Neutrophil (primary cell): ENCODE measurements at regions not wholly inside any gene's neighbourhood (a gene's known extent, or its start where the extent isn't known, plus 50 kb on each side); places are given as distances from the start of the nearest gene placed in this dataset.

Experiments
- H3K27ac ChIP-seq: fragments of 200-600 bp; sonication (generic); 2 replicates; pipeline ENCODE4 v1.5.1; 2016; ENCODE audit warnings: mild to moderate bottlenecking, moderate library complexity
- H3K27me3 ChIP-seq: fragments of 200-600 bp; sonication (generic); 2 replicates; pipeline ENCODE4 v1.6.0; 2016; ENCODE audit warnings: mild to moderate bottlenecking
- H3K36me3 ChIP-seq: fragments of 200-600 bp; sonication (generic); 2 replicates; pipeline ENCODE4 v1.5.1; 2017
- H3K4me1 ChIP-seq, 2 experiments: fragments of 200-600 bp in 1 of 2; sonication (generic) in 1 of 2; 1 replicate in 1 of 2; 2 replicates in 1 of 2; pipeline versions ENCODE4 v1.5.1 to v1.6.1; 2013 to 2016; ENCODE audit warnings: low read depth in 1 of 2, low read length in 1 of 2, mild to moderate bottlenecking in 1 of 2, moderate library complexity in 1 of 2; ENCODE audit not compliant: control insufficient read depth in 1 of 2, insufficient read depth in 1 of 2
- H3K4me3 ChIP-seq, 2 experiments: fragments of 200-600 bp in 1 of 2; sonication (generic) in 1 of 2; 1 replicate in 1 of 2; 2 replicates in 1 of 2; pipeline ENCODE4 v1.5.1; 2013 to 2016; ENCODE audit warnings: low read depth in 1 of 2, low read length in 1 of 2, mild to moderate bottlenecking in 1 of 2, moderate library complexity in 1 of 2
- H3K9me3 ChIP-seq: fragments of 200-600 bp; sonication (generic); 2 replicates; pipeline ENCODE4 v1.5.1; 2016
- TF ChIP-seq, protein P1 (sequence below): fragments of 200-600 bp; sonication (generic); IDR thresholded peaks from 2 replicates; pipeline ENCODE4 v1.5.1; 2016; ENCODE audit warnings: antibody characterized with exemption

DNA sequence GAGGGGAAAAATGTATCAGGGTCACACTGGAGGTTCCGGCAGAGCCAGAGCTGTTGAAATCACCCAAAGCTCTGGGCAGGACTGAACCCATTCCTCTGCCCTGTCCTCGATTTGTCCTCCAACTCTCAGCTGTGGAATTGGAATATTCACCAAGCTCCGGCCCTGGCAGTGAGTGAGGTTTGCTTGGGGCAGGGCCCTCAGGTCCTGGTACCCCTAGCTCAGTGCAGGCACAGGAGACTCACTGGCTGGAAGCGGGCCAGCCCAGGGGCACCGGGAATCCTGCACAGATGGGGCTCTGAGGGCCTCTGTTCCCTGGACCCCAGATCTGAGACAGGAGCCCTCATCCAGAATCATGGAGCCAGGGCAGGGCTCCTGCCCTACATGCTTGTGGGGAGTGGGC, 1322.3 kb downstream of the UQCRFS1 start:
- TF ChIP-seq, protein P1, sequence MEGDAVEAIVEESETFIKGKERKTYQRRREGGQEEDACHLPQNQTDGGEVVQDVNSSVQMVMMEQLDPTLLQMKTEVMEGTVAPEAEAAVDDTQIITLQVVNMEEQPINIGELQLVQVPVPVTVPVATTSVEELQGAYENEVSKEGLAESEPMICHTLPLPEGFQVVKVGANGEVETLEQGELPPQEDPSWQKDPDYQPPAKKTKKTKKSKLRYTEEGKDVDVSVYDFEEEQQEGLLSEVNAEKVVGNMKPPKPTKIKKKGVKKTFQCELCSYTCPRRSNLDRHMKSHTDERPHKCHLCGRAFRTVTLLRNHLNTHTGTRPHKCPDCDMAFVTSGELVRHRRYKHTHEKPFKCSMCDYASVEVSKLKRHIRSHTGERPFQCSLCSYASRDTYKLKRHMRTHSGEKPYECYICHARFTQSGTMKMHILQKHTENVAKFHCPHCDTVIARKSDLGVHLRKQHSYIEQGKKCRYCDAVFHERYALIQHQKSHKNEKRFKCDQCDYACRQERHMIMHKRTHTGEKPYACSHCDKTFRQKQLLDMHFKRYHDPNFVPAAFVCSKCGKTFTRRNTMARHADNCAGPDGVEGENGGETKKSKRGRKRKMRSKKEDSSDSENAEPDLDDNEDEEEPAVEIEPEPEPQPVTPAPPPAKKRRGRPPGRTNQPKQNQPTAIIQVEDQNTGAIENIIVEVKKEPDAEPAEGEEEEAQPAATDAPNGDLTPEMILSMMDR: no peak
- Histone ChIP-seq H3K4me3 (no peak overlapping the region), H3K27ac (no peak overlapping the region), H3K9me3 (no peaks in the 10 kb centered on the region), H3K27me3 (no peaks in the 10 kb centered on the region), H3K4me1 (no peaks in the 10 kb centered on the region), H3K36me3 (no peaks in the 10 kb centered on the region)

DNA sequence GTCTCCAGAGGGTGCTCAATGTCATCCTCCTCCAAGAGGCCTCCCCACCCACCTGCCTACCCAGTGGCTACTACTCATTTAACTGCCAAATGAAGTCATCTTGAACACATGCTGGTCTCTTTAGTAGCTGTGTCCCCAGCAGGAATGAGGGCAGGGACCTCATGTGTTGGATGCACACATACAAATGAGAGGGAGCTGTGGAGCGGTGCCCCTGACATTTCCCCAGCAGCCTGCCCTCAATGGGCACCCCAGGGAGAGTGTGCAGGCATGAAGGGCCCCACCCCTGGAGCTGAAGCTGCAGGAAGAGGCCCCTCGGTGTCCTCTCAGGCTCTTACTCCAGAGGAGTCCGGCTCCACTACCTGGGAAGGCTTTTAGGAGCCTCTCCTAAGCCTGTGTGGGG, 1322.7 kb downstream of the UQCRFS1 start:
- H3K4me3 ChIP-seq: no peak overlapping the region
- no peaks in the 10 kb centered on the region for H3K36me3 ChIP-seq
- no peaks in the 10 kb centered on the region for H3K4me1 ChIP-seq
- TF ChIP-seq, protein P1: no peak
- no peak overlapping the region for H3K27ac ChIP-seq
- no peaks in the 10 kb centered on the region for H3K9me3 ChIP-seq
- H3K27me3 ChIP-seq: no peaks in the 10 kb centered on the region

DNA sequence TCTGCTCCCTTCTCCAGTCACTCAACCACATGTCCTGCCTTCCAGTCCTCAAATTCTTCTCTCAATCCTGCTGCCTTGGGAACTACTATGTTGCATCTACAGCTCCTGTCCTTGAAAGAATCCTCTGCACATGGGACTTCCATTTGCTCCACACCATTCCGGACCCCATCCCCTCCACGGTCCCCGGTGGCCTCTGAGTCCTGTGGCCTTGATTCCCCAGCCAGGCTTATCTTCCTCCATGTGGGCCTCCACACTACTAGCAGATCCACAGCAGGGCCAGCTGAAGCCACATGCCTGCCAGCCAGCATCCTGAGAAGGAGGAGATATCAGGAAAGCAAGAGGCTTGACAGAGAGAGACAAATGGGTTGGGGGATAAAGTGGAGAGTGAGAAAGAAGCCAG, 1323.8 kb downstream of the UQCRFS1 start:
- no peak overlapping the region for H3K4me3 ChIP-seq
- TF ChIP-seq, protein P1: no peak
- no peaks in the 10 kb centered on the region for H3K27me3 ChIP-seq
- no peaks in the 10 kb centered on the region for H3K36me3 ChIP-seq
- H3K9me3 ChIP-seq: no peaks in the 10 kb centered on the region
- H3K27ac ChIP-seq: no peak overlapping the region
- H3K4me1 ChIP-seq: no peaks in the 10 kb centered on the region

DNA sequence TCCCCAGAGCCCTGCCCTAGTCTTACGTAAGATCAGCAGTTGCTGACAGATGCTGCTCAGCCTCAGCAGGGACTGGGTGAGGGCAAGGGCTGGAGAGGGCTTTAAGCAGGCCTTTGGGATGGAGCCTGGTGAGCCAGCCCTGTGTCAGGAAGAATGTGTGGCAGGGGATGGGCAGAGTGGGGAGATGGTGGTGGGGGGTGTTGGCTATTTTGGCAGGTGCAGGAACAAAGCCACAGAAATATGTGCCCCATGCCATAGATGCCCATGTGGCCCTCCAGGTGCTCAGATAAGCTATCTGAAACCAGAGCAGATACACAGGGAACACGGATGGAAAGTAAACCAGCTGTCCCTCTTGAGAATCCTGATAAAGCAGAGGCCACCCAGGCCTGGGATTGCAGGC, 1325.0 kb downstream of the UQCRFS1 start:
- no peaks in the 10 kb centered on the region for H3K27me3 ChIP-seq
- no peaks in the 10 kb centered on the region for H3K9me3 ChIP-seq
- TF ChIP-seq, protein P1: no peak
- no peaks in the 10 kb centered on the region for H3K4me1 ChIP-seq
- no peaks in the 10 kb centered on the region for H3K36me3 ChIP-seq
- H3K4me3 ChIP-seq: no peak overlapping the region
- no peak overlapping the region for H3K27ac ChIP-seq

DNA sequence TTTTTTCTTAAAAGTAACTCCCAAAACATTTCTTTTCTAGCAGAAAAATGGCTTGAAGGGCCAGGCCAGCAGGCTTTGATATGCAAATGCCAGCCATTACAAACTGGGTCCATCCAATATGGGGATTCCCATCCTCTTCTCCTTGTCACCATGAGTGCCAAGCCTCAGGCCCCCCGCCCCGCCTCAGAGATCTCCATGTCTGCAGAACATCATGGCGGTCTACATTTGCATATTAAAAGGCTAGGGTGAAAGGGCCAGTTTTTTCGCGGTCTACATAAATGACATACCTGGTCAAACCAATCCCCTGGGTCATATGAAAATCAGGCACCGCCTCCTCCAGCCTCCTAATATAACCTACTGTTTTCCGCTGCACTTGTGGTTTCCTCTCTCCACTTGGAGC, 1327.6 kb downstream of the UQCRFS1 start:
- H3K9me3 ChIP-seq: no peaks in the 10 kb centered on the region
- H3K27me3 ChIP-seq: no peaks in the 10 kb centered on the region
- no peaks in the 10 kb centered on the region for H3K36me3 ChIP-seq

More for the DNA sequence above, 1327.6 kb downstream of the UQCRFS1 start:
- H3K4me1 ChIP-seq: no peaks in the 10 kb centered on the region
- no peak overlapping the region for H3K27ac ChIP-seq
- H3K4me3 ChIP-seq: no peak overlapping the region
- TF ChIP-seq, protein P1: no peak
